HG02798 (cell line): ENCODE measurements at regions not wholly inside any gene's neighbourhood (a gene's known extent, or its start where the extent isn't known, plus 50 kb on each side); places are given as distances from the start of the nearest gene placed in this dataset.

Experiments
- ATAC-seq: cut with Tn5 transposase; IDR thresholded peaks from one replicate; pipeline ENCODE4 v1.9.1; 2021; ENCODE audit warnings: mild to moderate bottlenecking; ENCODE audit not compliant: unreplicated experiment, poor library complexity

DNA sequence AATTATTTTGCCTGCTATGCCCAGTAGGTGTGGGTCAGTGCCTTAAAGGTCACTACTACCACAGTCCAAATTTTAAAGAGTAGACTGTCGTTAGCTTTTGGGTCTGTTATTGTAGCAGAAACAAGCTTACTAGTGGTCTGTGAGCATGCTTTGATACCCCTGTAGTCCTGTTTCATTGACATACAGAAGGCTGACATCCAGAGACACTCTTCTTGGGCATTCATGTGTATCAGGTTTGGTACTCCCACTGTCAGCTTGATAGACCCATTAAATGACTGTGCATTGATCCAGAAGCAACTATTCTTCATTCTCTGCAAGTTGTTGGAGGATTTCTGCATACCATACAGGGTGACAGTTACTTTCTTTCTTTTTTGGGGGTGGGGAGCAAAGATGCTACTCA is 884.4 kb upstream of the CELF2 start:
- no peak for ATAC-seq

DNA sequence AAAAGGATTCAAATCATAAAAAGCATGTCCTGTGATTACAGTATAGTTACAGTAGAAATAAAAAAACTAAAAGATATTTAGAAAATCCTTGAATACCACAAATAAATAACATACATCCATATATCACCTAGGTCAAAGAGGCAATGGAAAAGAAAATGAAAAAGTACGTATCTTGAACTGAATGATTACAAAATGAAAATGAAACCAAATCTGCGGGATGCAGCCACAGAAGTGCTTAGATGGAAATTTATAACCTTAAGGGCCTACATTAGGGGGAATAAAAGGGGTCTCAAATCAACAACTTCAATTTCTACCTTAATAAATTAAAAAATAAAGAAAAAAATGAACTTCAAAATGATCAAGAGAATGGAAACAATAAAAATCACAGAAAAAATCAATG is 879.0 kb upstream of the CELF2 start:
- ATAC-seq, result no peak

DNA sequence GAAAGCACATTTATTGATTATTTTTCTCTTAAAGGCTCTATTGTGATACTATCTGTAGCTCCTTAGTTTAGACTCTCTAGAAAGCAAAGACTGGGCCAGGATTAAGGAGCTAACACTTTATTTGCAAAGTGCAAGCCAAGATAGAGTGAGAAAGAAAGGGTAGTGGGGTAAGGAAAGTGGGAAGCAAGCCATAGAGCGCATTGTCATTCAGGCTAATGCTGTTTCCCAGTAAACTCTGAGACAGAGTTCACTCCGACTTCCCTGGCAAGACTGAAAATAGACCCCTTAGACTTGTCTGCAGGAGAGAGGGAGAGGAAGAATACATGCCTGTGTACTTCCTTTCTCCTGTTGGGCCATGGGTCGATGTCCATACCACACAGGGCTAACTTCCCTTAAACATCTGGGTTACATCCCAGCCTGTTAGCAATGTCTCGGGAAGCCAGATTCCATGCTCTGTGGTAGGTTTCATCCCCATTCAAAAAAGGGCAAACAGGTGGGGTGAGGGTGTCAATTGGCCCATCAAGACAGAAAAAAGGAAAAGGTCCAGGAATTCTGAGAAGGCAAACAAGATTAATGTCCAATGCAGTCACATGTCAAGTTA is 875.8 kb upstream of the CELF2 start:
- ATAC-seq, result no peak

DNA sequence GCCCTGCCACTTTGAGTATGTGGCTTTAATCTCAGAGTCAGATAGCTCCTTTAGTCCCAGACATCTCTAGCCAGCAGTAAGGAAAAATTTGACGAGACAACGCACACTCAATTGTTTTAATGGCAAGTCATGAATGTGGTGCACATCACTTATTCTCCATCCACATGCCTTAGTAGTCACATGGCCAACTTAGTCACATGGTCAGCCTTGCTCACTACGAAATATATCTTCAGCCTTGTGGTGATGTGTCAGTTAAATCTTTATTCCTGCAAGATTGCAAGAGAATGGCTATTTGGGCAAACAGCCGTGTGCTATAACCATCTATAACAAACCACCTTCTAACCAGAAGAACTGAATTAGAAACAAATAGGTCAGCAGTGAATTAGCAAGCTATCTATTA is 871.1 kb upstream of the CELF2 start:
- ATAC-seq, result no peak

DNA sequence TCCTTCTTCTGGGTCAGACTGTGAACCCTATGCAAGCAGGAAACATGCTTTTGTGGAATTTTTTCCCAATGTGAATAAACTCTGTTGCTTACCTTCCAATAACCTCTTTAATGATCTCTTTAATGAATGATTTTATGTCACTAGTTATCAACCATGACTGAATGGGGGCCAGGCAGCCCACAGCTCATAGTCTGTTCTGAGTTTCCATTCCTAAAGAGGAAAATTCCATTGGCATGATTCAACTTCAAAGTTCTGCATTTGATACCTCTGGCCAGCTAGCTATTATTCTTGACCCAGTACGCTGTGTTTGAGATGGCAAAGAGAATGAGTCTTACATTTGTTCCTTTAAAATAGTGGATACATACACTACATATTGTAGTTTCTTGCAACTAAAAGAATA is 867.8 kb upstream of the CELF2 start:
- ATAC-seq, result no peak

DNA sequence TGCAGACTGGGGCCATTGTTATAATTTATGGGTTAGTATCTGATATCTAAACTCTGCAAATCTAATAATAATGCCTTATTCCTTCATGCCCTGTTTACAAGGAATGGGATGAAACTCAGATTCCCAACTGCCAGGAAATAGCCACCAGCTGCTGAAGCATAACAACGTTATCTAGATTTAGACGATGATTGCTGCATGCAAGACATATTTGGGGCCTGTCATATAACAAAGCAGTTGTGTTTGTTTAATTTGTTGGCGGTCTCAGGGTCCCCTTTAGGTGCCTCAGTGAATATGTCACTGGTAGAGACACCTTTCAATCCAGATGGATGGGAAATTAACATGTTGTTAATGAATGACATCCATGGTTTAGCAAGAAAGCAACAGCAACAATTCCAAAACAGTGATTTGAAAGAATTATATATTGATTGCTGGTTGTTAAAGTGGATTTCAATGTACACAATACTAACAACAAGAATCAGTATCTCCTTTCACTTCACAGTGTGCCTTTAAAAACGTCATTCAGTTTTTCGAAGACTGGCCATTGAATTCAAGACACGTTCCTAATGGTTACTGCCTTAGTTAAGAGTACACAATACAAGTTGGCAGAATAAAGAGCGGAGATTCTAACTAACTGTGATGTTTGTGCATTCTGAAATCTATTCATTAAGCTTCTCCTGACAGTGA is 860.6 kb upstream of the CELF2 start:
- no peak for ATAC-seq

DNA sequence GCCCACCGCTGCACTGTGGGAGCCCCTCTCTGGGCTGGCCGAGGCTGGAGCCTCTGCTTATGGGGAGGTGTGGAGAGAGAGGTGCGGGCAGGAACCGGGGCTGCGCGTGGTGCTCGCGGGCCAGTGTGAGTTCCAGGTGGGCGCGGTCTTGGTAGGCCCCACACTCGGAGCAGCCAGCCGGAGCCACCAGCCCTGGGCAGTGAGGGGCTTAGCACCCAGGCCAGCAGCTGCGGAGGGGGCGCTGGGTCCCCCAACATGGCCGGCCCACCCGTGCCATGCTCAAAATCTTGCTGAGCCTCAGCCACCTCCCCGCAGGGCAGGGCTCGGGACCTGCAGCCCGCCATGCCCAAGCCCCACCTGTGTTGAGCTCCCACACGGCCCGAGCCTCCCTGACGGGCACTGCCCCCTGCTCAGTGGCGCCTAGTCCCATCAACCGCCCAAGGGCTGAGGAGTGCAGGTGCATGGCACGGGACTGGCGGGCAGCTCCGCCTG is 856.8 kb upstream of the CELF2 start:
- no peak for ATAC-seq

DNA sequence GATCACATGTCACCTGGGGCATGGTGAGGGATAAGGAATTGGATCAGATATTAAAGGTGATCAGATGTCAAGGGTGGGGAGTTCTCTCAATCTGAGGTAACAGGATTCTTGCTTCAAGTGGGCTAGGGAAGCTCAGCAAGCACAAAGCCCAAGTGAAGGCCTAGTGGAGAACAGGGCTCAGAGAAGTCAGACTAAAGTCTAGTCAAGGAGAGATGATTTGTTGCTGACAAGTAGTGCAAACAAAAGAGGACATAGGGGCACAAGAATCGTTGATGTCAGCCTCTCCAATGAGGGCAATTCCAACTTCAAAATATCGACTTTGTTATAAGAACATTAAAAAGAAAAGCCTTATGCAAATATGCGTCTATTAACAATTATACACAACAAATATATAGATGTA is 852.8 kb upstream of the CELF2 start:
- ATAC-seq, result no peak

DNA sequence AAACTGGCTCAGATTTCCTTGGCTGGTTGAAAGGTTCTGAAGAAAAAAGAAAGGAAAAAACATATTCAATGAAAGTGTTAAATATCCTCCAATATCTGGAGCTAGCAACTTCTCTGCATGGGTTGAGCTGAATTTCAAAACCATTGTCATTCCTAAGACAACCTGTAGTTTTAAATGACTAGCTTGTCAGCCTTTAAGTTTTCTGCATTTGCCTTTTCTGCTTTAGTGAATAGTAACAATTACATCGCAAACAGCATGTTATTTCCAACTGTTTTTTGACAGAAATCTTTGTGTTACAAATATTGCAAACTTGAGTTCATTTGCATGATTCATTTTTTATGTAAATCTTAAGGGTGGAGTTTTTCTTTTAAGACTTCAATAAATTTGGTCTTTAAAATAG is 852.3 kb upstream of the CELF2 start:
- no peak for ATAC-seq

DNA sequence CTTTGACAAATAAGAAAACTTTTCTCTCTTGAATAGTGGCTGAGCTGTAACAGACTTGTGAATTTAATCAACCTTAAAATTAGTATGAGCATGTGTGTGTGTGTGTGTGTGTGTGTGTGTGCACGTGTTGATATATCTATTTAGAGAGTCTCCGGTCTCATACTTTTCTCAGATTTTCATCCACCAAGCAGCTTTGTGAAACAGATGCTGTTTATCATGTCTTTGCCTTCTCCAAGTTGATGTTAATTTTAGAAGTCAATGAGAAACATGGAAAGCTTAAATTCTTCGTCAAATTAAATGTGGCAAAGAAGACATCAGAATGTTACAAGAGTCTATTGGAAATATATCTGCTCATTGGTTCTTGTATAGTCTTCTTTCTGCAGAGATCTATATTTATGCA is 839.2 kb upstream of the CELF2 start:
- ATAC-seq, result no peak

DNA sequence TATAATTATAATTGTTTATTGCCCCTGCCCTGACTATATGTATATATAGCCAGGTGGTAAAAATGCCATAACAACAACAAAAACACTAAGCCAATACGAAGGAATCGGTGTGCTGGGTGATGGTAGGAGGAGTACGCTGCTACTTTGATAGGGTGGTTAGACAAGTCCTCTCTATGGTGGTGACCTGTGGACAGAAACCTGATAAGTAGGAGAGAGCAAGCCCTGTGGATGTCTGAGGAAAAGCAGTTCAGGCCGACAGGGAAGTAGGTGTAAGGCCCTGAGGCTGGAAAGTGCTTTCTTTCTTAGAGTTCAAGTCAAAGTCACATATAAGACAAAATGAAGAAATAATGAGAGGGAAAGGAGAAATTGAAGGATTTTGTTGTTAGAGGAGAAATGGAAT is 823.8 kb upstream of the CELF2 start:
- ATAC-seq, result no peak

DNA sequence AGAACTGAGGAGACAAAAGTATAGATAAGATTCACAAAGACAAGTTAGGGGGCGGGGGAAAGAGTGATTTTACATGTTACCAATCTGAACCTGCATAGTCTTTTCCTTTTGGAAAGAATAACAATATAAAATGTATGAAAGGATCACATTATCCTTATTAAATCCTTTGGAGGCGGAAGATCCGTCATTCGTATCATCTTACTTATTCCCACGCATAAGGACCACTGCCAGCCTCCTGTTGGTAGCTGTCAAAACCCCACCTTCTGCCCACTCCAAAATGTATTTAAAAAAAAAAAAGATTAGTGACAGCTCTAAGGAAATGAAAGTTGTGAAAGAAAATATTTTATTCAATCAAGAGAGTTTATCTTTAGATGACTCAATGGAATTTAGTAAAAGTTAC is 821.0 kb upstream of the CELF2 start:
- no peak for ATAC-seq

DNA sequence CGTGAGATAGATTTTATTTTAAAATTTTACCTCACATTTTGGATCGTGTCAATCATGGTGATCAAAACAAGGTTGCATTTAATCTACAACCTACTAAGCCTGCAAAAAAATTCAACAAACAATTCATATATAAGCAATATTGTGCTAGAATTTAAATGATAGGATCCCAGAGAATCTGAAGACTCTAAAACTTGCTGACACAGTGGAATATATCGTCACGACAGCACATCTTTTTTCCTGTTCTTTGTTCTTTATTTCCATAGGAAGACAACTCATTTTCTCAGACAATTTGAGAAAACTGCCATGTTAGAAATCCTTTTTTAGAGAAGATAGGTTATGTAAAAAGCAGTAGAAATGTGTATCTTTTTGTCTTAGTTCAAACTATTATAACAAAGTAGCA is 820.2 kb upstream of the CELF2 start:
- ATAC-seq, result no peak

DNA sequence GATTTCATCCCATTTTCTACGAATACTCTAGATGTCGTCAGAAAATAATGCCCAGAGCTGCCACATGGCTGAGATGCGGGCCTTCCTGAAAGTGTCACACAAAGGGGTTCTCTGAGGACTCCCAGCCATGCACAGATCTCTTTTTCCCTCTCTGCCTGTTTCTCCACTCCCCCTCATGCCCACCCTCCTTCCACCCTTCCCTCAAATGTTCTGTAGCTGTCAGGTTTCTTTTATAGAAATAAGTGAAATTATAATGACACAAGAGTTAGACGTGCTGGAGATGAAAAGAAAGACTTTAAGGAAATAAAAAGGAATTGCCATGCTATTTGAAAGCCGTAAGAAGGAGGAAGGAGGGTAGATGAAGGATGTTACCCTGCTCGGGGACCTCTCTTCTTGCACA is 819.3 kb upstream of the CELF2 start:
- ATAC-seq, result no peak

DNA sequence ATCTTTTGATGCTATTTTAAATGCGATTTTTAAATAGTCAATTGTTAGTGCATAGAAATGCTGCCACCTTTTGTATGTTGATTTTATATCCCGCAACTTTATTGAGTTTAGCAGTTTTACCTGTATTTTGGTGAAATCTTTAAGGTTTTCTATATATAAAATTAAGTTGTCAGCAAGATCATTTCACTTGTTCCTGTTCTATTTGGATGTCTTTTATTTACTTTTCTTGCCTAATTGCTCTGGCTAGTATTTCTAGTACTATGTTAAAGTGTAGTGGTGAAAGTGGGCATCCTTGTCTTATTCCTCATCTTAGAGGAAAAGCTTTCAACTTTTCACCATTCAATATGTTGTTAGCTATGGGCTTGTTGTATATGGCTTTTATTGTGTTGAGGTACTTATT is 813.3 kb upstream of the CELF2 start:
- no peak for ATAC-seq

DNA sequence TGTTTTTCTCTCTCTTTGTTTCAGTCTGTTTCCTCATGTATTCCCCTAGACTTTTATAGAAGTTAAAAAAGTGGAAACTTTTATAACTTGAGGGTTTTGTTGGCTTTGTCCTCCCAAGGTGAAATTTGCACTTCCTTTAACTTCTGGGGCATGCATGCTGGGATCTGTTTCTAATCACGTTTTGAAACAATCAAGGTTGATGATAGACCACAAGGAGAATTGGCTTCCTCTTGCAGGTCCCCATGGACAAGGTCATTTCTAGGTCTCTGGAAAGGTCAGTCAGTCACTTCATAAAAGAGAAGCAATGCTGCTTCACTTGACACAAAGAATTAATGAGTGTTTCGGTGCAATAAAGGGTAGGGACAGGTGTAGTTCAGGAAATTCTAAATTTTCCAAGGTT is 811.8 kb upstream of the CELF2 start:
- no peak for ATAC-seq

DNA sequence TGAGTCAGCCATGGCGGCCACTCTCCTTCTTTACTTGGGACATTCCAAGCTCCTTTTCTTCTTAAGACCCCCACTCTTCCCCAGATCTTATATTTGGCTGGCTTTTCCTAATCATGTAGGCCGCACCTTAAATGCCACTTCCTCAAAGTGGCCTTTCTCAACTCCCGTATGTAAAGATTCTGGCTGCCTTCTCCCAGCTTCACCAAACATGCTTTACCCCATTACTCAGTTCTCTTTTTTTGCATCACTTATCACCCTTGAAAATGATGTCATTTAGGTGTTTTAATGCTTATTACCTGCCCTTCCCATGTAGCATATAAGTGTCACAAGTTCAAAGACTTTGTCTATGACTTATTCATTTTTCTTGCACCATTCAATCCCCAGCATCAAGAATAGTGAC is 810.1 kb upstream of the CELF2 start:
- ATAC-seq, result no peak

DNA sequence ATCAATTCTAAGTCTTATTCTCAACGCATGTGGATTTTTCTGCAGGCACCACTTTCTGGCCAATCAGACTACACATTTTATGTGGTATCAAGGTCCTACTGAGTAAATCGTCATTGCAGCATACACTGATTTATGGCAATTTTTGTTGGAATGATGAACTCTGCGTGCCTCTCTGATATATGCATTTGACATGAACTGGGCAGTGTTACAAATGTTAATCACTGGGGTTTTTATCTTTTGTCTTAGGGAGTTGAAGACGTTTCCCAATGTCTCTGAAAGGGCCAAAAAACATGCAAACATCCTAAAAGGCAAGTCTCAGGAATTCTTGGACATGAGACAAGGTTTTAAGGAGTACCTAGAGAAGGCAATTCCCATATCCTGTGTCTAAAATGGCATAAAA is 809.5 kb upstream of the CELF2 start:
- ATAC-seq, result no peak

DNA sequence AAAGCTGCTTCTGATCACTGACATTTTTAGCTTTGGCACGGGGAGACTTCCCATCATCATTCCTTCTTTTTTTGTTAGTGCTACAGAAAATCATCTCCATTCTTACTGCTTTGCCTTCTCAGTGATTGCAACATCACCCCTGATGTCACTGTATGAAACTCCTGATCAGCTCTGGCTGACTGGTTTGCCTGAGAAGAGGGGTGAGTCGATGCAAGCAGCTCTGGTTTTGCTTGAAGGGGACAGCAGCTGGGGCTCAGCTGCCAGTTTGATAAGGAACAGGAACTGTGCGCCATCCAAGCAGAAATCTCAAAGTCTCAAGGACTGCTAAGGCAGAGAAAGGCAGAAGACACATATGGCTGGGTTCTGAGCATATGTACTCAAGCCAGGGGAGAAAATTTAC is 808.5 kb upstream of the CELF2 start:
- peak; percentile 43 for ATAC-seq

DNA sequence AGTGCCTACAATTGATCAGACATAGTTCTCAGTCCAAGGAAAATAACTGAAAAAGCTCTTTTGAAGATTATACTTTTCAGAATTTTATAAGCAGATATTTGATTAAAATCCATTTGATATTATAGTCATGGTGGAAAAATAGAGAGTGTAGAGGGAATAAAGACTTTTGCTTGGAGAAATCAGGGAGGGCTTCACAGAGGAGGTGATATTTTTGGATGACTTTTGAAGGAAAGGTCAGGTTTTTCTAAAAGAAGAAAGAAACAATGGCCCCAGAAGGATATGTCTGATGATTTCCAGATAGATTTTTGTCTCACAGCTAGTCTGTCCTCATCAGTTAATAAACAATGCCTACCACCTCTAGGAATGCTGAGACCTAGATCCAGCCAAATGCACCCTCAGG is 806.3 kb upstream of the CELF2 start:
- ATAC-seq, result no peak

DNA sequence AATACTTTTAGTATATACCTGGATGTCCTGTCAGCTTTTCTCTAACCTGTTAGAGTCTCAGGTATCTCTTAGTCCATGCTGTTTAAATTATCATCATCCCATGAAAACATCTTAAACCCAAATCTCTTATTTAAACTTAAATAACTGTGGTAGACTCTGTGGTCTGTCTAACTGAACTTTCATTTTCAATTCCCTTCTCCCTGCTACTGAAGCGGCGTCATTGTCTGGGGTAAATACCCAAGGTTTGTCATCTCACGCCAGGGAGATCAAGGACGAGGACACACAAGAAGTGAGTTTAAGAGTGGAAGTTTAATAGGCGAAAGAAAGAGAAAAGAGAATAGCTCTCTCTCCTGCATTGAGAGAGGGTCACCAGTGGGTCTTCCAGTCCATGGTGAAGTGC is 804.4 kb upstream of the CELF2 start:
- ATAC-seq, result peak; percentile 70

DNA sequence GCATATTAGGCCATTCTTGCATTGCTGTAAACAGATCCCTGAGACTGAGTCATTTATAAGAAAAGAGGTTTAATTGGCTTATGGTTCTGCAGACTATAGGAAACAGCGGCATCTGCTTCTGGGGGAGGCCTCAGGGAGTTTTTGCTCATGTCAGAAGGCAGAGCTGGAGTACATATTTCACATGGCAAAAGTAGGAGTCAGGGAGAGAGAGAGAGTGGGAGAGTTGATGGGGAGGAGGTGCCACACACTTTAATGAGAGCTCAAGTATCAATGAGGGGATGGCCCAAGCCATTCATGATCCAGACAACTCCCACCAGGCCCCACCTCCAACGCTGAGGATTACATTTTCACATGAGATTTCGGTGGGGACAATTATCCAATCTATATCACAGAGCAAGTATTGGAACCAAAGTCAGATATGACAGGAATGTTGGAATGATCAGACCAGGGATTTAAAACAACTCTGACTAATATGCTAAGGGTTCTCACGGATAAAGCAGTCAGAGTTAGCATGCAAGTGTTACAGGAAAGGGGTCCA is 795.3 kb upstream of the CELF2 start:
- ATAC-seq, result no peak
